Esophagus squamous epithelium (tissue), 4 donors: ENCODE measurements at regions not wholly inside any gene's neighbourhood (a gene's known extent, or its start where the extent isn't known, plus 50 kb on each side); places are given as distances from the start of the nearest gene placed in this dataset.

Source experiments
- CTCF ChIP-seq, 6 experiments: fragments of 450-650 bp in 4 of 6; fragments of 200-600 bp in 2 of 6; sonication (generic) in 2 of 6; IDR thresholded peaks; one replicate each; pipeline ENCODE4 v1.5.1; 2016 to 2019; ENCODE audit warnings: antibody characterized with exemption in 6 of 6, mild to moderate bottlenecking in 4 of 6, moderate library complexity in 4 of 6
- POLR2A ChIP-seq, 4 donors: fragments of 450-650 bp; IDR thresholded peaks; one replicate each; pipeline ENCODE4 v1.6.1; 2017; ENCODE audit warnings: antibody characterized with exemption in 4 of 4, mild to moderate bottlenecking in 4 of 4, moderate library complexity in 3 of 4

- TF ChIP-seq POLR2A (IDR thresholded peaks at IDR 0.05) (no peak), CTCF (IDR thresholded peaks at IDR 0.05) (no peak)
Observed at GRCh38 chr11:69934861-69935494, 115.8 kb upstream of the FGF3 start.
